MM.1S (cell line): ENCODE measurements at regions not wholly inside any gene's neighbourhood (a gene's known extent, or its start where the extent isn't known, plus 50 kb on each side); places are given as distances from the start of the nearest gene placed in this dataset.

Source experiments
- CTCF ChIP-seq: fragments of 300-600 bp; sonication (generic); IDR thresholded peaks from 2 replicates; pipeline ENCODE4 v1.5.1; 2016; ENCODE audit warnings: antibody characterized with exemption, low read length, mixed read lengths
- EZH2 ChIP-seq: fragments of 300-600 bp; sonication (generic); optimal IDR thresholded peaks from 2 replicates; pipeline ENCODE3; 2017; ENCODE audit warnings: low read depth, mild to moderate bottlenecking, antibody characterized with exemption, low read length, mixed read lengths

DNA sequence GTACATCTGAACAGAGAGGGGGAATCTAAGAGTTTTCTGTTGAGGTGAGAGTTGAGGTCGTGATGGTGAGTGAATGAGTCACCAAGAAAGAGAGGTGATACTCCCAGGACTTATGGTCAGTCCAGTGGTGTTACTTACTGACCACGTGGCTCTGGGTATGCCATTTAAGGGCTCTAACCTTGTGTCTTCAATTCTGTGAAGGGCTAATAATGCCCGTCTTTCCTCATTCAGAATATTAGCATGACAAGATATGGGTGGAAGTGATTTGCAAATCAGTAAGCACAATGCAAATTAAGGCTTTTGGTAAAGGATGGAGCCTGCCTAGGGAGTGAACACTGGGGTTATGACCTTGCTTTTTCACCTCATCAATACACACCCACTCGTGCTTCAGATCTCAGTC, 75.2 kb downstream of the COQ2 start:
- TF ChIP-seq CTCF, result no peak
- no peak for TF ChIP-seq EZH2
